ENCODE measurements at regions not wholly inside any gene's neighbourhood (a gene's known extent, or its start where the extent isn't known, plus 50 kb on each side); places are given as distances from the start of the nearest gene placed in this dataset.

DNA sequence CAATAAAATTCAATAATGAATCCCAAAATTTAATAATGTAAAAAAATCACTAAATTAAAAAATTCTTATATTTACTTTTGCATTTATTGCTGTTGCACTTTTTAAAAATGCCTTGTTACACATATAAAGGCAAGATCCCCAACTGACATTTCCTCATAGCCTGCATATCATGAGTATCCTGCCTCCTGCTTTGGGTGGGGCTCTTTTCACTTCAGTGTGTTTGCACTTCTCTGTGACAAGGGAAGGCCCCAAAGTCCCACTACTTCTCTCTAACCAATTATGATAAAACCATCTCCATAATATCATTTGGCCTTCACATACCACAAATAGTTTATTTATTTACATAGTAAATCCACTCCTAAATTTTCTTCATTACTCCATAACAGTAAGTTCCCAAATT, 446.1 kb upstream of the MARCKS start:
- DNase-seq (ENCODE audit: low read depth): no peak

DNA sequence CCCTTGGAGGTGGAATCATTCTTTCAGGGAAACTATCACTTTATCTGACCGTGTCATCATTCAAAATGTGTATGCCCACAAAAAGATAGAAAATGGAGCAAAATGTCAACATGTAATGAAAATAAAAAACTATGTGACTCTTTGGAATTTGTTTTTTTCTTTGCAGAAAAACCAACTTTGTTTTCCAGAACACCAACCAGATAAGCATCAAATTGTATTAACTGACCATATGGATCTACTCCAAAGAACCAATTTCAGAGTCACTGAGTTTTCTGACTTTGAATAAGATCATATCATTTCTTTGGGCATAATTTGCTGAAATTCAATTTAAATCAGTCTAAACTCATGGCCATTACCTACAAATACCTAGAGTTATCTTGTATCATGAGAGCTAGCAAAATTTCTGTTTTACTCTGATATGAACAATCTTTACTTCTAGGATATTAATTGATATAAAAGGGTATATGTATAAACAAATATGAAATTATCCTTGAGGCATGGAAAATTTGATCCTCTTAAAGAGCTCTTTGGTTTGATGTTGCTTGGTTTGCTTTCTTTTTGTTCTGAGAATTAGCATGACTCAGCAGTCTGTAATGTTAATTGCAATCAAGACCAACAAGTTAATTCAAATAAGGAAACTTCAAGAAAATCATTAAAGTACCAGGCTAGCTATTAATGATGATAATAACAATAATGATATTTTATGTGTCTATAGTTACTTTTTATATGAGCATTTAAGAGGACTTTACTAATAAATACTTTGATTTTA, 444.4 kb upstream of the MARCKS start:
- DNase-seq (ENCODE audit: low read depth): no peak

DNA sequence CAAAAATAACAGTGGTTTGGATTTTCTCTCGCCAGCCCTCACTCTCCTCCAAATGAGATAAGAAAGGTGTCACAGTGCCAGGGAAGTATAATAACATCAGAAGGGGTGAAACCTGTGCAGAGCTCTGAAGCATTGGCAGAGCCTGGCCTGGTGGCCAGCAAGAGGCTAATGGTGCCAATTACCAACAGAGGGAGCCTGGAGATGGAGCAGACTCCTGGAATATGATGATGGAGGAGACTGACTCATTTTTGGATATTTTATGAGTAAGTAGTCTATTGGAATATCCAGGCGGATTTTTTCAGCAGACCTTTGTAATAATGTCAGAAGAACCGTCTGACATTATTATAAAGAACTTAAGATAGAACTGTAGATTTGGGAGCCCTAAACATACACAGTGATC, 442.6 kb upstream of the MARCKS start:
- peak; percentile 45 for DNase-seq (ENCODE audit: low read depth)

DNA sequence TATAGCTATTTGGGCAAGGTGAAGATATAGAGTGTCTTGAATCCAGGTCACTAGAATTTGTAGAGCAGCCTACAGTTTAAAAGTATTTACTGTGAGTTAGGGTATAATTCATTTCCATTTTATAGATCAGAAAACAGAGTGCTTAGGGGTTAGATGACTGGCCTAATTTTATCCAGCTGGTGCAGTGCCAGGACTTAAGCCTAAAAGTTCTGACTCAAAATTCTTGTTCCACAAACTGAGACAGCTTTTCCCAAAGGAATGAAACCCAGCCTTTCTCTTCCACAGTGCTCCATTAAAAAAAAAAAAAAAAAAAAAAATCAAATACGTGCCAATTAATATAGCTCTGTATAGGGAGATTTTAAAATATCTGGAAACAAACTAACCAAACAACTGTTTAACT, 441.0 kb upstream of the MARCKS start:
- DNase-seq (ENCODE audit: low read depth): peak; percentile 40

DNA sequence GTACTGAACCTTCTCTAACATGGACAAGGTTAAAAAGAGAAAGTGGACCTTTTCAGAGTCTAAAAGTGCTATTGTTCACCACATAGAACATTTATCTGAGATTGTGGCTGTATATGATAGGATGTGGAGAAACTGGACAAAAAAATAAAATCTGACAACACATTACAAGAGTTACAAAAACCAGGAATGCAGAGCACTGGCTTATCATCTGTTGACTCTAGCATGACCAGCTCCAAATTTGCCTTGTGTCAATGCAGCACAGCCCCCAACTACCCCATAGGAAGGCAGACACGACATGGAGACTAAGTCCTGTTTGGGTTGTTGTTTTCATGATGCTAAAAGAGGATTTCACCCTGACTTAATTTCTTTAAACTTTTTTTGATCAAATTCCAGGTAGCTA, 436.9 kb upstream of the MARCKS start:
- DNase-seq (ENCODE audit: low read depth): no peak

DNA sequence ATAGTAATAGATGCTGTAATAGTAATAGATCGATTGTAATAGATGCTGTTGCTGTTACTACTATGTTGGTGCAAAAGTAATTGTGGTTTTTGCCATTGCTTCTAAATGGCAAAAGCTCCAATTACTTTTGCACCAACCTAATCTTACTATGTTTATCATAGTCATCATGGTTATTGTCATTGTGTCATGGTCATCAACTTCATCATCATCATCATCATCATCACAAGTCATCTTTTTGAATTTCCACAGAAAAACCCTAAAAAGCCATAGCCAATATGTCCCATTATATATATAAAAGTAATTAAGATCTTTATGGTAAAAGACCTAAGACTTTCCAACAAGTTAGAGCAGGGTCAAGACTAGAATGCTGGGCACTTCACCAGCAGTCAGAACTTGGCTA, 435.1 kb upstream of the MARCKS start:
- no peak for DNase-seq (ENCODE audit: low read depth)

DNA sequence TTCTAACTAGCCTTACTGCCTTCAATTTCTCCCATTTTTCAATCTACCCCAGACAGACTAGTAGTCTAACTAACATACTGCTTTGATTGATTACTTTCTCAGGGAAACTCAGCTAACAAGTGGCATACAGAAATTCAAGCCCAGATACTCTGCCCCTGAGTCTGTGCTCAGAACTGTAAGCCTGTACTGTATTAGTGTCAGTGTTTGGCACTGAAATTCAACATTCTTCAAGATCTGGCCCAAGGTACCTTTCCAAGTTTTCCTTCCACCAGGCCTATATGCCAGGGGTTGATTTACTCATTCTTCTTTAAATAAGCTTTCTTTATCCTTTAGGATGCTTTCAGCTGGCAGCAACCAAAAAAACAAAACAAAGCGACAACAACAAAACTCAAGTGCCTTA, 433.2 kb upstream of the MARCKS start:
- DNase-seq (ENCODE audit: low read depth): no peak

DNA sequence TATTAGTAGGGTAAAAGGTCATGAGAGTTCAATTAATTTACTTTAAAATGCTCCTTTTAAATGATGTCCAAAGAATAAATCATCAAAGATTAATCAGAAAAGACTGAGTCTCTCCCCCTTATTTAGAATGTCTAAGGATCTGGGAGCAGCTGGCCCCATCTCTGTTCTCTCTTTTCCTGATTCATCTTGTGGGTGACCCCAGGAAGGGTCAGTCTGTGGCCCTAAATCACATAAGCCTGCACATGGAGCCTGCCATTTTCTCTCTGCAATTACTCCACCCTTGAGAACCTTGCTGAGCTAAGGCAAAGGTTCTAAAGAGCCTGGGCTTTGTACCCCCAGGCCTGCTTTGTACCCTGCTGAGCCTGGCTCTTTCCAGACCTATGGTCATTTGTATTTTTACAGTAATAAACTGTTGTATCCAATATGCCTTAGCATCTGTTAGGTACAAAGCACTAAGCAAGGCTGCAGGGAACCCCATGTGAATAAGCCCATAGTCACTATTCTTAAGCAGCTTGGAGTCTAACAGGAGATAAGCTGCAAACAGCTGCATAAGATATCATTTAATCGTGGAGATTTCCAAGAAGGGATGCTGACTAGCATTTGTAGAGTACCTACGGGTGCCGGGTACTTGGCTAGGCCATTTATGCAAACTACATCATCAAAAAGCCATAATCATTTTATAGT, 431.0 kb upstream of the MARCKS start:
- DNase-seq (ENCODE audit: low read depth): no peak

DNA sequence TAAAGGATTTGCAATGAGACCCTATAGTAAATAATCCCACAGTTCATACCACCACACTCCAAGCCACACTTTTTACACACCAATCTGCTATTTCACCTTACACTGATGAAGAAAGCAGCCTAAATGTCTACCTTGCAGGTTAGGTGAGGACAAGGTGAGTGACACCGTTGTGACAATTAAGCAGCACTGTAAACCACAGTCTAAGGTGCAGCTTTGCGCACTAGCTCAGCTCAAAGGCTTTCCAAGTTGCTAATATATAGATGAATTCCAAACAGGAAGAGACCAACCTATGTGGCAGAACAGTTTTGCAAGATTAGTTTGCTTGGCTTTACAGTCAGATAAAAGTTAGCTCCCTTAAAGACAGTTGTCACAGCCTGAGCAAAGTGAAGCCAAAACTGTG, 429.5 kb upstream of the MARCKS start:
- DNase-seq (ENCODE audit: low read depth): no peak

DNA sequence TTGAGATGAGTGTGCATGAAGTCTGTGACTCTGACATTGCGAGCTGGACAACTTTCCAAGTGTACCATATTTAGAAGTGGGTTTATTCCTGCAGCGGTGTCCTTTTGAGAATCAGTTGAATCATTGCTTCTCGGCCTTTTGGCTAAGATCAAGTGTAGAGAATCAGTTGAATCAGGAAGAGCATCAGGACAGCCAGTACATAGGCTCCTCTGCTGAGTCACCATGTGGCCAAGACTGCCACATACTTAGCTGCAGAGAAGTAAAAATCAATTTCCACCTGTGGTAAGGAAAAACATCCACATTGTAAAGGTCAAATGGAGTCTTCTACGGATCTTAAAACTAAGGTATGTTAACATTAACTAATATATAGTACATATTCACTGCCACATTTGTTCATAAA, 428.4 kb upstream of the MARCKS start:
- no peak for DNase-seq (ENCODE audit: low read depth)

DNA sequence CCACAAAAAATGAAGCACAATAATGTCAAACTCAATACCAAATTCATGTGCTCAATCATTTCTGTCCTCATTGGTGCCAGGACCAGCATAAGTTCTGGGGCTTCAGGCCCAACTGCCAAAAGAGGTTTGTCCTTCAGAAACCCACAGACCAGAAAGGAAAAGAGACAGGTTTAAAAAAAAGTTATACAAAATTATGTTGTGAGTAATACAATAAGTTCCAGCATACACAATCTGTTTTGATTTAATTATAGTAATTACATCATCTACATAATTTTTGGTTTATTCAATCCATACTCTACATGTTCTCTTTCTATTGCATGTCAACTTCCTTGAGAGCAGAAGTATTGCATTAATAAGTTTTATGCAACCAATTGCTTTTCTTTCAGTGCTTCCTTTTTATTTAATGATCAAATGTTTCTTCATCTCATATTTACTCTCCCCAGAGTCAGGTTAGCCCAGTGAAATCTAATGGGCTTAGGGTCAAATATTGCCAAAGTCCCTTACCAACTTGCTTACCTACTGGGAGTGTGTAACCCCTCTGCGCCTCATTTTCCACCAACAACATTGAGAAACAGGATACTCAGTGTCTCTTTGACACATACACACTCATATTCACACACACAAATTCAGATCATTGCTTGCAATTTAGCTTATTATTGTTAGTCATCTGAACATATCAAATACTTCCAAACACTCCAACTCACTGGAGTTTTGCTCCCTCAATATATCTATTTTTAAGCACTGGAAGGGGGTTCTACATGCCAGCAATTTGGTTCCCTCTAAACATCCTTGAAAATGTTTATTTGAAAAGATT, 424.4 kb upstream of the MARCKS start:
- DNase-seq (ENCODE audit: low read depth): peak; percentile 31

DNA sequence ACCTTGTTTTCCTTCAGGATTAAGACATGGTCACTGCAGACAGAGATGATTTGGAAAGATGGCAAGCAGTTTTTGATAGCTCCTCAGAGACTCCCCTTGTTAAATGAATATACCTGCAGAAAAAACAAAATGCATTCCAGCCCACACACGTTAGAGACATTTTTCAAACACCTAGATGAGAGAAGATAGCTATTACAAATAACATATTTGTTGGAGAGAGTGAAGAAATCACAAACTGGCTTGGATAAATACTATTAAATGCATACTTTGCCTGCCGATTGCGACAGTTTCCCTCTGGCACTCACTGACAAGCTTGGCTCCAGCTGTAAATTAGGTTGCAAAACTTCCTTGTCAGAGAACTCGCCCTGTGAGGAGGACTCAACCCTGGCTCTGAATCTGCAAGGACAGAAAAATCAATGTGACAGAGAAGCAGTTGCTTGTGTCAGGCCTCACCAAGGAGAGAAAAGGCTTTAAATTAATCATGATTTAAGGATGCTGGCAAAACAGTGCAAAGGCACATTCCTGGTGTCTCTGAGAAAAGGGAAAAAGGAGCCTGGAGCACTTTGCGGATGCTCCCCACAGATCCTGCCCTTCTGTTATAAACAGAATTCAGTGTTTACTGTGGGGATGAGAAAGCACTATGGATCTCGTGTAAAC, 423.7 kb upstream of the MARCKS start:
- DNase-seq (ENCODE audit: low read depth): peak; percentile 95

DNA sequence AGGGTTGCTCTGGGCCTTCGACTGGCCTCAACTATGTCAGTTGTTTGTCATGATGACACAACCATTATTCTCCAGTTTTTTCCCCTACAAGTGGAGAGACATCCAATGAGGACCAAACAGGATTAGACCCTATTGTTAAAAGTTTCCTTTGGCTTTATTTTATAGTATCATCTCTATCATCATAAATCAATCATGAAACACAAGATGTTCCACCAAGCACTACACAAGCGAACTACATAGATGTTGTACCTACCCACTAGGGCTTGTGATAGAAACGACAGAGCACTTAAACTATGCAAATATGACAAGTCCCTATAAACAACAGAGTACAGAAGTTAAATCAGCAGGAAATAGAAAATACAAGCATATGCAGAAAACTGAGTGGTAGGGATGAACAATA, 422.5 kb upstream of the MARCKS start:
- no peak for DNase-seq (ENCODE audit: low read depth)

DNA sequence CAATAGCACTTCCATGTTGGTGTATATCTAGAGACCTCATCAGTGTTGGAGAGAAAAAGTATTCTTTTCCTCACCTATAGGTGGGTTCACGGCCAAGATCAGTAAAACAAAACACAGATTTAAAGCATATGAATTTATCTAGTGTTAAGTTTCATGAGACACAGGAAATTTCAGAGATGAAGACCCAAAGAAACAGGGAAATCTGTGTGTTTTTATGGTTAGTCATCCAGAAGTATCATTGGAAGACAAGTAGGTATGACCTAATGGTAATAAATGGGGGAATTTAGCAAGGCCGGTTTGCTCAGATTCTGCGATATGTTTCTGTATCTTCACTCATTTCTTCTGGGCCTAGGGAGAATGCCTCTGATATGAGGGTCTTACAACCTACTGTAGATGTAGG, 419.6 kb upstream of the MARCKS start:
- no peak for DNase-seq (ENCODE audit: low read depth)

DNA sequence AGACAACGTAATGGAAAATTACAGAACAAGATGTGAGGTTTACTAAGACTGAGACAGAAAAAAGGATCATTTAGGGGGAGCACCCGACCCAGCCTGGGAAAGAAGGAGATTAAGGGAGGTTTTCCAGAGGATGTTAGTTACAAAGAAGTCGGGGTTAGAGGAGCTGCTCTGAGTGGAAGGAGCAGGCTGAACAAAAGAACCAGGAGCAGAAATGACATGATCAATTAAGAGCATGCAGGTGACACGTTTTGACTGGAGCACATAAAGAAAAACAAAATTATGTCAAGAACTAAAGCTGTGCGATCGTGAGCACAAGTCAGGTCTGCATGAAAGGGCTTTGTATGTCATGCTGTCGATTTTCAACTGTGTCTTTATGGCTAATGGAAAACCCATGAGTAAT, 417.3 kb upstream of the MARCKS start:
- no peak for DNase-seq (ENCODE audit: low read depth)

DNA sequence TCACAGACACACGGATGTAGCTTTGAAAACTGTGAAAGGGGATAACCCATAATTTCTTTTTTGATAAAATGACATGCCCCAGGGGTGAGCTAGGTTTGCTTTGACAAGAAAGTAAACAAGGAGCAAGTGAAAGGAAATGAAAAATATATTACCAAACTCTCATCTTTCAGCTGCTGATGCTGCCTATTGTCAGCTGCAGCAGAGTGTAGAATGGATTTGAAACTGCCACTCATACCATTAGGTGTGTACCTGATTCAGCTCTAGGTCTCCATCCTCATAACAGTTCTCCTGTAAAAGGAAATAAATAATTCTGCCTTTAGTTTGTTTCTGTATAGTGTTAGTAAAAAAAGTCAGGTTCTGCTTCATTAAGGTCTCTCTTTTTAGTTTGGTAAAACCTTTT, 415.1 kb upstream of the MARCKS start:
- DNase-seq (ENCODE audit: low read depth): no peak

DNA sequence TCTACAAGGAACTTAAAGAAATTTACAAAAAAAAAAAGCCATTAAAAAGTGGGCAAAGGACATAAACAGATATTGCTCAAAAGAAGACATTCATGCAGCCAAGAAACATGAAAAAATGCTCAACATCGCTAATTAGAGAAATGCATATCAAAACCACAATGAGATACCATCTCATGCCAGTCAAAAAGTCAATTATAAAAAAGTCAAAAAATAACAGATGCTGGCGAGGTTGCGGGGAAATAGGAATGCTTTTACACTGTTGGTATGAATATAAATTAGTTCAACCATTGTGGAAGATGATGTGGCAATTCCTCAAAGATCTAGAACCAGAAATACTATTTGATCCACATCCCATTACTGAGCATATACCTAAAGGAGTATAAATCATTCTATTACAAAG, 411.9 kb upstream of the MARCKS start:
- no peak for DNase-seq (ENCODE audit: low read depth)

DNA sequence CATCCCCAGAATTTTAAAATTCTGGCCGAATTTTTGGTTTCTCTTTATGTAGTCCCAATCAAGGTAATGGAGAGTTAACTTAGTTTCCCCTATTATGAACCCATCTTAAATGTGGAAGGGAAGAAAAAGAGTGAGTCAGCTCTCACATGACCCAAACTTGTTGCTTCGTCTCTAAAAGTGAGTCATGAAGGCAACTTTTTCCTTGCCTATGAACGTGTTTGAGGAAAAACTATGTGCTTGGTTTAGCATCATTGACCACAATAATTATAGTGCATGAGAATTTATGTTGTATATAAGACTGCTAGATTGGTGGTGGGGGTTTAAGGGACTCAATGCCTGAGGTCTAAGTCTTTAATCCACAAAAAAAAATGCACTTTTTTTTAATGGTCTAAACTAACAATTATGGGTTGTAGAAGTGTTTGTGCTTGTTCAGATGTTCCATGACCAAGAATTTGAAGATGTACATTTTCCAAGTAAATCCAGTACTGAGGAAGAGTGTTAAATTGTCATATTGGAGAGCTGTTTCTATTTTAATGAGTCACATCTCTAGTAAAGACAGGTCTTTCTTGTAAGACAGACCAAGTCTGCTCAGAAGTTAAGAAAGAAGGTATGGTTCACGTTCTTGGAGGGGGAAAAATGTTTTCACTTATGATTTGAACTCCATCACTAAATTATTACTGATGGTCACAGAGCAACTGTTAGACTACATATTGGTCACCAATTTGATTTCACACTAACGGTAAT, 409.9 kb upstream of the MARCKS start:
- peak; percentile 89 for DNase-seq (ENCODE audit: low read depth)

DNA sequence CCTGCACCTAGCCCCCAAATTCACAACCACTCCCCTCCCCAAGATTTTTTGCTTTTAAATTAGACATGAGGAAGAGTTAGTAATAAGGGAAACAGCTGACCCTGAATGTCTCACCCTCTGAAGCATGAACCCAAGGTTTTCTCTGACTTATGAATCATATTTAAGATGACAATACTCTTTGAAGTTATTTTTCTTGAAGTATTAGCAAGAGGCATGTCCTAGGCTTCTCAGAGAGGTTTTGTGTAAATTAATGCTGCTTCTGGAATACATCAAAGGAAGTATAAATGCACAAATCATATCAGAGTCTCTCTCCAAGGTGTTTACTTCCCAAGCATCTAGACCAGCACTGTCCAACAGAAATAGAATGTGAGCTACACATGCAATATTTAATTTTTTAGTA, 408.1 kb upstream of the MARCKS start:
- DNase-seq (ENCODE audit: low read depth): no peak

DNA sequence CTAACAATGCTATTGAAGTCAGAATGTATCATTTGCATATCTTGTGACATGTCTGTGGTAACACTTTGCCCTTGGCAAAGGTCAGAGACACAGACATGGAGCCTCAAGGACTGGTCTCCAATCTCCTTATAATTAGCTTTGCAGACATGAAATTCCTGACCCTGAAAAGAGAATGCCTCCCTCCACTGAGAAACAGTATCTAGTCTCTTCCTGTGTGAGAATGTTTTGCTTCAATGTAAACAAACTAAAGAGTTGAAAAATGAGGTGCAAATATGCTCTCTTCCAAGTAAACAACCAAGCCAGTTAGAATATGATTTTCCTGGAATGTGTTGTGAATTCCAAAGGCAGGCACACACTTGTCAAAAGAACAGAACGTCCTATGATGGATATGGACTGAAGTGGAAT, 407.1 kb upstream of the MARCKS start:
- no peak for DNase-seq (ENCODE audit: low read depth)

DNA sequence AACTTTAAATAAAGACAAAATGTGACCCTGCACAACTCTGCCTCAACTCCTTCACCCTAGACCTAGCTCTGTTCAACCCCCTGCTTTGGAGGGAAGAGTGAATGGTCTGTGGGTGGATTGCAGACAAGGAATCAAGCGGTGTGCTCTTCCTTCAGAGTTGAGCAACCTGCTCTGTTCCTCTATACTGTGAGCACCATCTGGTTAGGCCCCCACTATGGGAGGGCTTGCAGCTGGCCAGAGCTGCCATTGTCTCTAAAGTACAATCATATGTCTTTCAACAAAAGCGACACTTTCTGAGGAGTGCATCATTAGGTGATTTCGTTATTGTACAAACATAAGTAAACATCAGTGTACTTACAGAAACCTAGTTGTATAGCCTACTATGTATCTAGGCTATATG, 406.1 kb upstream of the MARCKS start:
- DNase-seq (ENCODE audit: low read depth): no peak

DNA sequence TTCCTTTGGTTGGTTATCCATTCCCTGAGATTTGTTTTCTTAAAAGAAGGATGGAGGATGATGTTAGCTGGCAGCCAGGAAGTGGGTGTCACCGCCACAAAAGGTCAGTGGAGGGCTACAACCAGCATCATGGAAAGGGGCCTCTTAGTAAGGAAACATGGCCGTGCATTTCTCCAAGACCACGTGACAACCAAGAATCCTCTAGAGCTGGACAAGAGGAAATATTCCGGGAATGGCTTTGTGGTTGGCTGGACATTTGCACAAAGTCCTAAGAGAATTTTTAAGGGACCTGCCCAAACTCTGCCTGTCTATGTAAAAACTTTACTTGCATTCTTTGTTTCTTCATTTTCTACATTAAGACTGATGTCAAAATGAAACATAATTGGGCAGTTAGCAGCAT, 399.9 kb upstream of the MARCKS start:
- DNase-seq (ENCODE audit: low read depth): peak; percentile 88
